ENCODE measurements at regions not wholly inside any gene's neighbourhood (a gene's known extent, or its start where the extent isn't known, plus 50 kb on each side); places are given as distances from the start of the nearest gene placed in this dataset.
A peak's percentile ranks its signal among the peaks of the same experiment; 100 is the strongest.

GRCh38 chr1:55612988-55613387, 397.8 kb upstream of the USP24 start:
- H3K4me3 ChIP-seq (ENCODE audit: control insufficient read depth in 1 of 7, extremely low read depth in 1 of 7, insufficient read depth in 4 of 7, low read depth in 2 of 7, low read length in 6 of 7): no peak overlapping the region
- H3K27ac ChIP-seq (ENCODE audit: insufficient read depth in 1 of 2, low read depth in 1 of 2, low read length in 2 of 2, poor library complexity in 1 of 2, severe bottlenecking in 2 of 2): no peak overlapping the region
- 100% methylated on average over 1 of the region's 2 CpGs for WGBS (ENCODE audit: insufficient coverage)
- no peaks in the 10 kb centered on the region for H3K4me1 ChIP-seq (ENCODE audit: control extremely low read depth in 1 of 4, control insufficient read depth in 4 of 4, insufficient read depth in 4 of 4, low read length in 3 of 4)
- no peaks in the 10 kb centered on the region for H3K36me3 ChIP-seq (ENCODE audit: control insufficient read depth in 4 of 4, insufficient read depth in 4 of 4, low read length in 3 of 4)
- peaks cover 0 to 5% (median 2%) of the 10 kb centered on the region in 5 experiments for H3K9me3 ChIP-seq (ENCODE audit: control extremely low read depth in 1 of 5, control insufficient read depth in 4 of 5, insufficient read depth in 2 of 5, low read depth in 1 of 5, low read length in 4 of 5)
- DNase-seq: no peak
- H3K27me3 ChIP-seq (replicated peaks in 2 of 5; ENCODE audit: control insufficient read depth in 4 of 5, insufficient read depth in 5 of 5, low read length in 4 of 5): no peaks in the 10 kb centered on the region
- ChIA-PET CTCF (no interaction called here), POLR2A (no interaction called here)

- no peak for DNase-seq
- WGBS (ENCODE audit: insufficient coverage): no CpG with 5 or more reads among the region's 2 CpGs
- no peaks in the 10 kb centered on the region for H3K4me1 ChIP-seq (ENCODE audit: control extremely low read depth in 1 of 4, control insufficient read depth in 4 of 4, insufficient read depth in 4 of 4, low read length in 3 of 4)
- H3K36me3 ChIP-seq (ENCODE audit: control insufficient read depth in 4 of 4, insufficient read depth in 4 of 4, low read length in 3 of 4): no peaks in the 10 kb centered on the region
- H3K27me3 ChIP-seq (replicated peaks in 2 of 5; ENCODE audit: control insufficient read depth in 4 of 5, insufficient read depth in 5 of 5, low read length in 4 of 5): no peaks in the 10 kb centered on the region
- ChIA-PET CTCF (no interaction called here), POLR2A (no interaction called here)
- no peak overlapping the region for H3K4me3 ChIP-seq (ENCODE audit: control insufficient read depth in 1 of 7, extremely low read depth in 1 of 7, insufficient read depth in 4 of 7, low read depth in 2 of 7, low read length in 6 of 7)
- no peak overlapping the region for H3K27ac ChIP-seq (ENCODE audit: insufficient read depth in 1 of 2, low read depth in 1 of 2, low read length in 2 of 2, poor library complexity in 1 of 2, severe bottlenecking in 2 of 2)
- peaks cover 0 to 11% (median 2%) of the 10 kb centered on the region in 5 experiments for H3K9me3 ChIP-seq (ENCODE audit: control extremely low read depth in 1 of 5, control insufficient read depth in 4 of 5, insufficient read depth in 2 of 5, low read depth in 1 of 5, low read length in 4 of 5)
These were observed 396.0 kb upstream of the USP24 start for GRCh38 chr1:55611123-55611522.

- Histone ChIP-seq H3K9me3 (ENCODE audit: control extremely low read depth in 1 of 5, control insufficient read depth in 4 of 5, insufficient read depth in 2 of 5, low read depth in 1 of 5, low read length in 4 of 5) (peaks cover 0 to 11% (median 2%) of the 10 kb centered on the region in 5 experiments), H3K36me3 (ENCODE audit: control insufficient read depth in 4 of 4, insufficient read depth in 4 of 4, low read length in 3 of 4) (no peaks in the 10 kb centered on the region), H3K27ac (ENCODE audit: insufficient read depth in 1 of 2, low read depth in 1 of 2, low read length in 2 of 2, poor library complexity in 1 of 2, severe bottlenecking in 2 of 2) (no peak overlapping the region), H3K4me3 (ENCODE audit: control insufficient read depth in 1 of 7, extremely low read depth in 1 of 7, insufficient read depth in 4 of 7, low read depth in 2 of 7, low read length in 6 of 7) (no peak overlapping the region), H3K27me3 (replicated peaks in 2 of 5; ENCODE audit: control insufficient read depth in 4 of 5, insufficient read depth in 5 of 5, low read length in 4 of 5) (no peaks in the 10 kb centered on the region), H3K4me1 (ENCODE audit: control extremely low read depth in 1 of 4, control insufficient read depth in 4 of 4, insufficient read depth in 4 of 4, low read length in 3 of 4) (no peaks in the 10 kb centered on the region)
- no peak for DNase-seq
- ChIA-PET POLR2A (no interaction called here), CTCF (no interaction called here)
- WGBS (ENCODE audit: insufficient coverage): no CpG with 5 or more reads among the region's 3 CpGs
These were observed 395.0 kb upstream of the USP24 start for GRCh38 chr1:55610203-55610602.

- H3K4me1 ChIP-seq (ENCODE audit: control extremely low read depth in 1 of 4, control insufficient read depth in 4 of 4, insufficient read depth in 4 of 4, low read length in 3 of 4): no peaks in the 10 kb centered on the region
These were observed 394.5 kb upstream of the USP24 start for GRCh38 chr1:55609630-55610029.

GRCh38 chr1:55605155-55605554, 390.0 kb upstream of the USP24 start:
- Histone ChIP-seq H3K4me1 (ENCODE audit: control extremely low read depth in 1 of 4, control insufficient read depth in 4 of 4, insufficient read depth in 4 of 4, low read length in 3 of 4) (no peaks in the 10 kb centered on the region), H3K4me3 (ENCODE audit: control insufficient read depth in 1 of 7, extremely low read depth in 1 of 7, insufficient read depth in 4 of 7, low read depth in 2 of 7, low read length in 6 of 7) (no peak overlapping the region), H3K27ac (ENCODE audit: insufficient read depth in 1 of 2, low read depth in 1 of 2, low read length in 2 of 2, poor library complexity in 1 of 2, severe bottlenecking in 2 of 2) (no peak overlapping the region), H3K36me3 (ENCODE audit: control insufficient read depth in 4 of 4, insufficient read depth in 4 of 4, low read length in 3 of 4) (no peaks in the 10 kb centered on the region), H3K9me3 (ENCODE audit: control extremely low read depth in 1 of 5, control insufficient read depth in 4 of 5, insufficient read depth in 2 of 5, low read depth in 1 of 5, low read length in 4 of 5) (peaks cover 0 to 11% (median 2%) of the 10 kb centered on the region in 5 experiments), H3K27me3 (replicated peaks in 2 of 5; ENCODE audit: control insufficient read depth in 4 of 5, insufficient read depth in 5 of 5, low read length in 4 of 5) (no peaks in the 10 kb centered on the region)
- POLR2A ChIA-PET: no interaction called here
- WGBS (ENCODE audit: insufficient coverage): 100% methylated on average over 2 of the region's 3 CpGs
- no peak for DNase-seq
- CTCF ChIA-PET: interaction anchor here (1.0 kb wide), 1 partner anchor 14 kb away, joined by 3 read pairs; no protein-coding TSS in a partner anchor

More at GRCh38 chr1:55609630-55610029, 394.5 kb upstream of the USP24 start:
- H3K36me3 ChIP-seq (ENCODE audit: control insufficient read depth in 4 of 4, insufficient read depth in 4 of 4, low read length in 3 of 4): no peaks in the 10 kb centered on the region
- H3K27ac ChIP-seq (ENCODE audit: insufficient read depth in 1 of 2, low read depth in 1 of 2, low read length in 2 of 2, poor library complexity in 1 of 2, severe bottlenecking in 2 of 2): no peak overlapping the region
- POLR2A ChIA-PET: no interaction called here
- H3K9me3 ChIP-seq (ENCODE audit: control extremely low read depth in 1 of 5, control insufficient read depth in 4 of 5, insufficient read depth in 2 of 5, low read depth in 1 of 5, low read length in 4 of 5): peaks cover 0 to 11% (median 2%) of the 10 kb centered on the region in 5 experiments
- CTCF ChIA-PET: no interaction called here
- no peak for DNase-seq
- H3K4me3 ChIP-seq (ENCODE audit: control insufficient read depth in 1 of 7, extremely low read depth in 1 of 7, insufficient read depth in 4 of 7, low read depth in 2 of 7, low read length in 6 of 7): no peak overlapping the region
- H3K27me3 ChIP-seq (replicated peaks in 2 of 5; ENCODE audit: control insufficient read depth in 4 of 5, insufficient read depth in 5 of 5, low read length in 4 of 5): no peaks in the 10 kb centered on the region

- no peak for DNase-seq
- no peaks in the 10 kb centered on the region for H3K36me3 ChIP-seq (ENCODE audit: control insufficient read depth in 4 of 4, insufficient read depth in 4 of 4, low read length in 3 of 4)
- peaks cover 0 to 13% (median 2%) of the 10 kb centered on the region in 5 experiments for H3K9me3 ChIP-seq (ENCODE audit: control extremely low read depth in 1 of 5, control insufficient read depth in 4 of 5, insufficient read depth in 2 of 5, low read depth in 1 of 5, low read length in 4 of 5)
- CTCF ChIA-PET: interaction anchor here (1.0 kb wide), 1 partner anchor 13 kb away, joined by 3 read pairs; no protein-coding TSS in a partner anchor
- no peak overlapping the region for H3K4me3 ChIP-seq (ENCODE audit: control insufficient read depth in 1 of 7, extremely low read depth in 1 of 7, insufficient read depth in 4 of 7, low read depth in 2 of 7, low read length in 6 of 7)
- H3K27ac ChIP-seq (ENCODE audit: insufficient read depth in 1 of 2, low read depth in 1 of 2, low read length in 2 of 2, poor library complexity in 1 of 2, severe bottlenecking in 2 of 2): no peak overlapping the region
- H3K27me3 ChIP-seq (replicated peaks in 2 of 5; ENCODE audit: control insufficient read depth in 4 of 5, insufficient read depth in 5 of 5, low read length in 4 of 5): no peaks in the 10 kb centered on the region
- H3K4me1 ChIP-seq (ENCODE audit: control extremely low read depth in 1 of 4, control insufficient read depth in 4 of 4, insufficient read depth in 4 of 4, low read length in 3 of 4): no peaks in the 10 kb centered on the region
- POLR2A ChIA-PET: no interaction called here
- WGBS (ENCODE audit: insufficient coverage): 100% methylated on average over 2 of the region's 3 CpGs
These were observed 389.6 kb upstream of the USP24 start for GRCh38 chr1:55604749-55605148.

GRCh38 chr1:55604179-55604578, 389.0 kb upstream of the USP24 start:
- DNase-seq: peak in 1 of 3 donors; percentile 0
- Histone ChIP-seq H3K27me3 (replicated peaks in 2 of 5; ENCODE audit: control insufficient read depth in 4 of 5, insufficient read depth in 5 of 5, low read length in 4 of 5) (no peaks in the 10 kb centered on the region), H3K4me1 (ENCODE audit: control extremely low read depth in 1 of 4, control insufficient read depth in 4 of 4, insufficient read depth in 4 of 4, low read length in 3 of 4) (no peaks in the 10 kb centered on the region), H3K4me3 (ENCODE audit: control insufficient read depth in 1 of 7, extremely low read depth in 1 of 7, insufficient read depth in 4 of 7, low read depth in 2 of 7, low read length in 6 of 7) (no peak overlapping the region), H3K9me3 (ENCODE audit: control extremely low read depth in 1 of 5, control insufficient read depth in 4 of 5, insufficient read depth in 2 of 5, low read depth in 1 of 5, low read length in 4 of 5) (peaks cover 0 to 13% (median 2%) of the 10 kb centered on the region in 5 experiments), H3K27ac (ENCODE audit: insufficient read depth in 1 of 2, low read depth in 1 of 2, low read length in 2 of 2, poor library complexity in 1 of 2, severe bottlenecking in 2 of 2) (no peak overlapping the region), H3K36me3 (ENCODE audit: control insufficient read depth in 4 of 4, insufficient read depth in 4 of 4, low read length in 3 of 4) (no peaks in the 10 kb centered on the region)
- CTCF ChIA-PET: no interaction called here
- POLR2A ChIA-PET: no interaction called here

Data from common myeloid progenitor, CD34-positive (primary cell).